ENCODE measurements at regions not wholly inside any gene's neighbourhood (a gene's known extent, or its start where the extent isn't known, plus 50 kb on each side); places are given as distances from the start of the nearest gene placed in this dataset.

DNA sequence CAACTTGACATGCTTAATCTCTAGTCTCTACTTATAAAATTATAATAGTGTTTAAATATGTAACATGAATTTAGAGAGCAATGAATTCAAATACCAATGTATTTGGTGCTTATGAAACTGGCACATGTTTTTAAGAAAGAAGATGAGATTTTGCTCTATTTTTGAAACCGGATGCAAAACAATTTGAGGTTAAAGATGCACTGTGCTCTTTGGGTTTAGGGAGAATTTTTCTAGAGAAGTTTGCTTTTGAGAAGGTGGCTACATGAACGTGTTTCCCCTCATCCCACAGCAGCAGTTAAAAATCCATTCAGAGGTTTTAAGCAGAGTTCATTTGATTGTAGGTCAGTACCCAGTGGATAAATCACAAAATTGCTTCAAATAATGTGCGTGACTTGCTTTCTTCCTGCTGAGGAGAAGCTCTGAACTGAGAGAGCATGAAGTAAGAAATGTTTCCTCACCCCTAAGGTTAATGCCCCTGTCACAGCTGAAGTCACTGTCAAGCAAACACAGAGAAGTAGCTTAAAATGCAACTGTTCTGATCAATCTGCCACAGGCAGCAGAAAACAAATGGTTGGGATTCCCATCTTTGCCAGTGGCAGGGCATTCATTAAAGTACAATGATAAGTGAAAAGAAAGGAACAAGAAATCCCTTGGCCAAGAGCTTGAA, 241.9 kb upstream of the SYT1 start:
- peaks cover 5% of the 10 kb centered on the region for H3F3A ChIP-seq (ENCODE audit: low read depth)
- peaks cover 3% of the 10 kb centered on the region for H3K27me3 Mint-ChIP-seq (ENCODE audit: insufficient read depth, low read depth)
- no peak for TF ChIP-seq EZH2 (IDR thresholded peaks at IDR 0.05)
- TF ChIP-seq, protein P1, sequence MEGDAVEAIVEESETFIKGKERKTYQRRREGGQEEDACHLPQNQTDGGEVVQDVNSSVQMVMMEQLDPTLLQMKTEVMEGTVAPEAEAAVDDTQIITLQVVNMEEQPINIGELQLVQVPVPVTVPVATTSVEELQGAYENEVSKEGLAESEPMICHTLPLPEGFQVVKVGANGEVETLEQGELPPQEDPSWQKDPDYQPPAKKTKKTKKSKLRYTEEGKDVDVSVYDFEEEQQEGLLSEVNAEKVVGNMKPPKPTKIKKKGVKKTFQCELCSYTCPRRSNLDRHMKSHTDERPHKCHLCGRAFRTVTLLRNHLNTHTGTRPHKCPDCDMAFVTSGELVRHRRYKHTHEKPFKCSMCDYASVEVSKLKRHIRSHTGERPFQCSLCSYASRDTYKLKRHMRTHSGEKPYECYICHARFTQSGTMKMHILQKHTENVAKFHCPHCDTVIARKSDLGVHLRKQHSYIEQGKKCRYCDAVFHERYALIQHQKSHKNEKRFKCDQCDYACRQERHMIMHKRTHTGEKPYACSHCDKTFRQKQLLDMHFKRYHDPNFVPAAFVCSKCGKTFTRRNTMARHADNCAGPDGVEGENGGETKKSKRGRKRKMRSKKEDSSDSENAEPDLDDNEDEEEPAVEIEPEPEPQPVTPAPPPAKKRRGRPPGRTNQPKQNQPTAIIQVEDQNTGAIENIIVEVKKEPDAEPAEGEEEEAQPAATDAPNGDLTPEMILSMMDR (IDR thresholded peaks at IDR 0.05), result no peak
- TF ChIP-seq EZH2phosphoT487 (IDR thresholded peaks at IDR 0.05), result no peak
- H4K20me1 ChIP-seq (ENCODE audit: low read depth), result no peaks in the 10 kb centered on the region
- H3K9me3 ChIP-seq (ENCODE audit: low read depth), result no peaks in the 10 kb centered on the region
- H3K4me3 ChIP-seq, result no peak overlapping the region
- H3K27ac Mint-ChIP-seq, result no peak overlapping the region
- H3K4me3 Mint-ChIP-seq, result no peak overlapping the region
- no peaks in the 10 kb centered on the region for H3K79me2 ChIP-seq (ENCODE audit: low read depth)
- H3K36me3 Mint-ChIP-seq, result no peaks in the 10 kb centered on the region
- peak; percentile 21 for DNase-seq (ENCODE audit: low spot score)
- no peaks in the 10 kb centered on the region for H3K27me3 ChIP-seq
- peaks cover 16% of the 10 kb centered on the region for H3K4me1 Mint-ChIP-seq
- H3K9ac ChIP-seq, result no peak overlapping the region
- peaks cover 4% of the 10 kb centered on the region for H3K9me3 Mint-ChIP-seq
- H3K27ac ChIP-seq, result peak overlapping the region; percentile 10
- no peaks in the 10 kb centered on the region for H3K36me3 ChIP-seq
- H3K4me1 ChIP-seq, result peaks cover 14% of the 10 kb centered on the region
- H3K4me2 ChIP-seq, result no peak overlapping the region
- H2AFZ ChIP-seq (replicated peaks), result peak overlapping the region; percentile 12

DNA sequence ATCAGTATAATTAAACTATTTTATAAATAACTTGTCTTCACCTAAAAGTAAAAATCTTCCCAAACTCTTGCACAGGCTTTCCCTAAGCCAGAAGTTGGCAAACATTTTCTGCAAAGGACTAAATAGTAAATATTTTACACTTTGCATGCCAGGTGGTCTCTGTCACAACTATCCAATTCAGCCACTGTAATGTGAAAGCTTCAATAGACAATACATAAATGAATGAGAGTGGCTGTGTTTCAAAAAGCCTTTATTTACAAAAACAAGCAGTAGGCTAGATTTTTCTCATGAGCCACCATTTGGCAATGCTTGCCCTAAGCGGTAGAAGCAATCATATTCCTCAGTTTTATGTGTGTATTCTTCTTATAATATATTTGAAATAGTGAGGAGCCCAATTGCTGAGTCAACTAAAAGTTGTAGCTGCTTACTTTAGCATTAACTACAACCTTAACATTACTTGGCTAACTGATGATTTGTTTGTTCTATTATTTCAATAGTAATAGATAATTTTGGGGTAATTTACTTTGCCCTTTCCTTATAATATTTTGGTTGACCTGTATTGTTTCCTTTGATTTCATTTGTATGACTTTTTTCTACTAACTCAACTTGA, 236.0 kb upstream of the SYT1 start:
- no peaks in the 10 kb centered on the region for H3K27me3 ChIP-seq

DNA sequence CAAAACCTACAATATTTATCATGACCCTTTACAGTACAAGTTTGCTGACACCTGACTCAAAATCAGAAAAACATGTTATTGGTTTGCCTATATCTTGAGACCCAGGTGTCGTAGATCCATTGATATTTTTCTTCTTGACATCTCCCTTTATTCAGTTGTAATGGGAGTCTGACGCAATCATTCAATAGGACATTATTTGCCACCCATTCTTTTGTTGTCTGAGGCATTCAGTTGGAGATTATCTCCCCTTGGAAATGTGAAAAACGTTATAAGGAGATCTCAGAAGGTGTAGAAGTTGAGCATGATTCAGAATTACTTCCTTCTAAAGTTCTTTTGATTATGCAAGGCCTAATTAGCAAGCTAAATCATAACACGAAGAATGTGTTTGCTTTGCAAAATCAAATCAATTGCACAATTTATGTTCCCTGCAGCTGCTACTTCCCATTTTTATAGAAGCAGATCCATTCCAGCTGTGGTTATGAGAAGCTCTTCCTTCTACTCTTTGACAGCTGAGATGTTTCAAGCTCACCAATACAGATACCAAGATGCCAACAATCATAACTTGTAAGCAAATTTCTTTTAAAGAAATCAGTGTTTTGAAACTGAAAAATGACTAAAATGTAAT, 228.2 kb upstream of the SYT1 start:
- Histone ChIP-seq H3K9ac (no peak overlapping the region), H3K79me2 (ENCODE audit: low read depth) (no peaks in the 10 kb centered on the region), H3K36me3 (no peaks in the 10 kb centered on the region), H3K9me3 (ENCODE audit: low read depth) (no peaks in the 10 kb centered on the region), H3K4me3 (no peak overlapping the region), H3F3A (ENCODE audit: low read depth) (no peaks in the 10 kb centered on the region), H3K4me1 (peaks cover 7% of the 10 kb centered on the region), H3K27ac (no peak overlapping the region), H3K4me2 (no peak overlapping the region), H2AFZ (replicated peaks) (peak overlapping the region; percentile 65), H4K20me1 (ENCODE audit: low read depth) (no peaks in the 10 kb centered on the region), H3K27me3 (no peaks in the 10 kb centered on the region)
- no peak for TF ChIP-seq EZH2phosphoT487 (IDR thresholded peaks at IDR 0.05)
- no peak for TF ChIP-seq EZH2 (IDR thresholded peaks at IDR 0.05)
- TF ChIP-seq, protein P1 (IDR thresholded peaks at IDR 0.05), result no peak
- Mint-ChIP-seq H3K27ac (no peak overlapping the region), H3K27me3 (ENCODE audit: insufficient read depth, low read depth) (no peaks in the 10 kb centered on the region), H3K4me1 (no peaks in the 10 kb centered on the region), H3K4me3 (no peak overlapping the region), H3K9me3 (no peaks in the 10 kb centered on the region), H3K36me3 (no peaks in the 10 kb centered on the region)
- peak; percentile 6 for DNase-seq (ENCODE audit: low spot score)

More for the DNA sequence above, 236.0 kb upstream of the SYT1 start:
- Histone ChIP-seq H3K27ac (no peak overlapping the region), H3K9ac (no peak overlapping the region), H3K4me3 (no peak overlapping the region), H3K36me3 (no peaks in the 10 kb centered on the region), H4K20me1 (ENCODE audit: low read depth) (no peaks in the 10 kb centered on the region), H2AFZ (replicated peaks) (no peak overlapping the region), H3K4me2 (no peak overlapping the region), H3K79me2 (ENCODE audit: low read depth) (no peaks in the 10 kb centered on the region), H3K4me1 (peaks cover 2% of the 10 kb centered on the region), H3F3A (ENCODE audit: low read depth) (no peaks in the 10 kb centered on the region), H3K9me3 (ENCODE audit: low read depth) (no peaks in the 10 kb centered on the region)
- Mint-ChIP-seq H3K27ac (no peak overlapping the region), H3K27me3 (ENCODE audit: insufficient read depth, low read depth) (peaks cover 3% of the 10 kb centered on the region), H3K4me1 (no peaks in the 10 kb centered on the region), H3K4me3 (no peak overlapping the region), H3K36me3 (no peaks in the 10 kb centered on the region), H3K9me3 (peaks cover 3% of the 10 kb centered on the region)
- DNase-seq (ENCODE audit: low spot score), result no peak
- TF ChIP-seq EZH2 (IDR thresholded peaks at IDR 0.05), result no peak
- no peak for TF ChIP-seq EZH2phosphoT487 (IDR thresholded peaks at IDR 0.05)
- TF ChIP-seq, protein P1 (IDR thresholded peaks at IDR 0.05), result no peak

Data from neural progenitor cell (in vitro differentiated cells).